Effector memory CD8-positive, alpha-beta T cell (primary cell): ENCODE measurements at regions not wholly inside any gene's neighbourhood (a gene's known extent, or its start where the extent isn't known, plus 50 kb on each side); places are given as distances from the start of the nearest gene placed in this dataset.
A peak's percentile ranks its signal among the peaks of the same experiment; 100 is the strongest.
"Not testable (repeated sequence)": the region's sequence is repeated elsewhere in the genome, so short reads cannot be mapped to it uniquely, and the experiment has no call there.

Experiments used
- ATAC-seq: fragments of 150-1000 bp; cut with Tn5 transposase; replicated peaks from 2 replicates; pipeline ENCODE4 v1.10.0; 2021; ENCODE audit warnings: mild to moderate bottlenecking, moderate library complexity
- DNase-seq, 3 experiments: peaks; one replicate each; pipeline ENCODE4 v3.0.0; 2021
- H3K27ac Mint-ChIP-seq, 2 donors: one replicate each; pipeline ENCODE4 v1.8.0; 2022; ENCODE audit warnings: mild to moderate bottlenecking in 2 of 2, mixed read lengths in 2 of 2, moderate library complexity in 2 of 2
- H3K27me3 Mint-ChIP-seq, 2 donors: one replicate each; pipeline ENCODE4 v1.8.0; 2022; ENCODE audit warnings: mixed read lengths in 2 of 2
- H3K36me3 Mint-ChIP-seq: one replicate; pipeline ENCODE4 v1.8.0; 2022; ENCODE audit warnings: mild to moderate bottlenecking, moderate library complexity, mixed read lengths; ENCODE audit not compliant: insufficient read depth
- H3K4me1 Mint-ChIP-seq, 2 donors: one replicate each; pipeline ENCODE4 v1.8.0; 2022; ENCODE audit warnings: low read depth in 2 of 2, mixed read lengths in 2 of 2
- H3K4me3 Mint-ChIP-seq, 2 donors: one replicate each; pipeline ENCODE4 v1.8.0; 2022; ENCODE audit warnings: mild to moderate bottlenecking in 2 of 2, mixed read lengths in 2 of 2, moderate library complexity in 2 of 2
- H3K9me3 Mint-ChIP-seq, 2 donors: one replicate each; pipeline ENCODE4 v1.8.0; 2022; ENCODE audit warnings: mixed read lengths in 2 of 2

- H3K4me1 Mint-ChIP-seq = peaks cover 6 to 7% of the 10 kb centered on the region in 2 donors
- no peak overlapping the region for H3K4me3 Mint-ChIP-seq
- no peak overlapping the region for H3K27ac Mint-ChIP-seq
- peaks cover 3% of the 10 kb centered on the region for H3K36me3 Mint-ChIP-seq
- DNase-seq (no peak), ATAC-seq (no peak)
- no peaks in the 10 kb centered on the region for H3K9me3 Mint-ChIP-seq
- H3K27me3 Mint-ChIP-seq = no peaks in the 10 kb centered on the region
Measured at GRCh38 chr15:69700380-69700779, 247.8 kb downstream of the RPLP1 start.

- no peak overlapping the region for H3K27ac Mint-ChIP-seq
- H3K4me3 Mint-ChIP-seq = no peak overlapping the region
- H3K4me1 Mint-ChIP-seq = peaks cover 5 to 7% of the 10 kb centered on the region in 2 donors
- H3K9me3 Mint-ChIP-seq = no peaks in the 10 kb centered on the region
- H3K36me3 Mint-ChIP-seq = no peaks in the 10 kb centered on the region
- ATAC-seq (no peak), DNase-seq (no peak)
- no peaks in the 10 kb centered on the region for H3K27me3 Mint-ChIP-seq
Measured at GRCh38 chr15:69701198-69701597, 248.6 kb downstream of the RPLP1 start.

- H3K4me3 Mint-ChIP-seq = no peak overlapping the region
- DNase-seq (no peak), ATAC-seq (no peak)
- H3K36me3 Mint-ChIP-seq = no peaks in the 10 kb centered on the region
- no peak overlapping the region for H3K27ac Mint-ChIP-seq
- H3K27me3 Mint-ChIP-seq = no peaks in the 10 kb centered on the region
- peaks cover 0 to 2% of the 10 kb centered on the region in 2 donors for H3K9me3 Mint-ChIP-seq
- H3K4me1 Mint-ChIP-seq = peaks cover 18 to 19% of the 10 kb centered on the region in 2 donors
Measured at GRCh38 chr15:69703532-69704187, 251.0 kb downstream of the RPLP1 start.

GRCh38 chr15:69704229-69704628 lies 251.6 kb downstream of the RPLP1 start:
- DNase-seq (no peak), ATAC-seq (no peak)
- Mint-ChIP-seq H3K36me3 (no peaks in the 10 kb centered on the region), H3K4me3 (no peak overlapping the region), H3K9me3 (peaks cover 0 to 2% of the 10 kb centered on the region in 2 donors), H3K27me3 (no peaks in the 10 kb centered on the region), H3K27ac (no peak overlapping the region), H3K4me1 (peaks cover 18 to 19% of the 10 kb centered on the region in 2 donors)

- Mint-ChIP-seq H3K36me3 (no peaks in the 10 kb centered on the region), H3K4me1 (peaks cover 18 to 19% of the 10 kb centered on the region in 2 donors), H3K9me3 (peaks cover 0 to 2% of the 10 kb centered on the region in 2 donors), H3K4me3 (no peak overlapping the region), H3K27me3 (no peaks in the 10 kb centered on the region), H3K27ac (no peak overlapping the region)
- no peak for ATAC-seq
- DNase-seq = no peak
Measured at GRCh38 chr15:69704700-69705099, 252.1 kb downstream of the RPLP1 start.

DNA sequence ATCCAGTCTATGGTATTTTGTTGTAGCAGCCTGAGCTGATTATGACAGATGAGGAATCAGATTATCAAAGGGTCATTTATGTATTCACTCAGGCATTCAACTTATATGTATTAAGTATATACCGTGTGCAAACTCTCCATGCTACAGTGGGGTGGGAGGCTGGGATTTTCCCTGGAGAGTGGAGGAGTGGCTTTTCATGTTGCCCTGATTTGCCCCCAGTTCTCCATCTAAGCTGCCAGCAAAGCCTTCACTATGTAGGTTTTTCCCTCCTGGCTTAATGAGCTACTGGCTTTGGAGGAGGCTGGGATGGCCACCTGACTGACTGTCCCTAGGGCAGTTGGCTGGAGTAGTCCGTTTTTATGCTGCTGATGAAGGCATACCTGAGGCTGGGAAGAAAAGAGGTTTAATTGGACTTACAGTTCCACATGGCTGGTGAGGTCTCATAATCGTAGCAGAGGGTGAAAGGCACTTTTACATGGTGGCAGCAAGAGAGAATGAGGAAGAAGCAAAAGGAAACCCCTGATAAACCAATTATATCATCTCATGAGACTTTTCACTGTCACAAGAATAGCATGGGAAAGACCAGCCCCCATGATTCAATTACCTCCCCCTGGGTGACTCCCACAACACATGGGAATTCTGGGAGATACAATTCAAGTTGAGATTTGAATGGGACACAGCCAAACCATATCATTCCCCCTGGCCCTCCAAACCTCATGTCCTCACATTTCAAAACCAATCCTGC lies 253.9 kb downstream of the RPLP1 start:
- no peak for ATAC-seq
- H3K4me3 Mint-ChIP-seq = peak overlapping the region in 1 of 2 donors; percentile 18
- DNase-seq = no peak
- no peaks in the 10 kb centered on the region for H3K27me3 Mint-ChIP-seq
- peaks cover 0 to 2% of the 10 kb centered on the region in 2 donors for H3K9me3 Mint-ChIP-seq
- peaks cover 29 to 31% of the 10 kb centered on the region in 2 donors for H3K4me1 Mint-ChIP-seq
- no peaks in the 10 kb centered on the region for H3K36me3 Mint-ChIP-seq
- peak overlapping the region; percentile 22 to 69 for H3K27ac Mint-ChIP-seq

DNA sequence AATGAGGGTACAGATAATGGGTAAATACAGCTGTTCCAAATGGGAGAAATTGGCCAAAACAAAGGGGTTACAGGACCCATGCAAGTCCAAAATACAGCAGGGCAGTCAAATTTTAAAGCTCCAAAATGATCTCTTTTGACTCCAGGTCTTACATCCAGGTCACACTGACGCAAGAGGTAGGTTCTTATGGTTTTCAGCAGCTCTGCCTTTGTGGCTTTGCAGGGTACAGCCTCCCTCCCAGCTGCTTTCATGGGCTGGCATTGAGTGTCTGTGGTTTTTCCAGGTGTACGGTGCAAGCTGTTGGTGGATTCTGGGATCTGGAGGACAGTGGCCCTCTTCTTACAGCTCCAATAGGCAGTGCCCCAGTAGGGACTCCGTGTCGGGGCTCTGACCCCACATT lies 254.6 kb downstream of the RPLP1 start:
- peak; percentile 43 for ATAC-seq
- H3K9me3 Mint-ChIP-seq, H3K36me3 Mint-ChIP-seq, DNase-seq, H3K27me3 Mint-ChIP-seq, H3K4me3 Mint-ChIP-seq: not testable (repeated sequence)
- peaks cover 29 to 33% of the 10 kb centered on the region in 2 donors for H3K4me1 Mint-ChIP-seq
- peak overlapping the region; percentile 22 to 69 for H3K27ac Mint-ChIP-seq

DNA sequence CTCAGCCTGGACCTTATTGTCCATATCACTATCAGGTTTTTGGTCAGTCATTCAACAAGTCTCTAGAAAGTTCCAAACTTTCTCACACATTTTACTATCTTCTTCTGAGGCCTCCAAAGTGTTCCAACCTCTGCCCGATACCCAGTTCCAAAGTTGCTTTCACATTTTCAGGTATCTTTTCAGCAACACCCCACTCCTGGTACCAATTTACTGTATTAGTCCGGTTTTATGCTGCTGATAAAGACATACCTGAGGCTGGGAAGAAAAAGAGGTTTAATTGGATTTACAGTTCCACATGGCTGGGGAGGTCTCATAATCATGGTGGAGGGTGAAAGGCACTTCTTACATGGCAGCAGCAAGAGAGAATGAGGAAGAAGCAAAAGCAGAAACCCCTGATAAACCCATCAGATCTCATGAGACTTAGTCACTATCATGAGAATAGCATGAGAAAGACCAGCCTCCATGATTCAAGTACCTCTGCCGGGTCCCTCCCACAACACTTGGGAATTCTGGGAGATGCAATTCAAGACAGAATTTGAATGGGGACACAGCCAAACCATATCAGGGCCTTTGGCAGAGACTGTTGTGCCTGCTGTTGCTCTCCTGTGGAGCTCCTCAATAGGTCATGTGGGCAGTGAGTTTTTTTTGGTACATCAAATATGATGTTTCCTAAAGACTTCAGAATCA lies 256.0 kb downstream of the RPLP1 start:
- H3K4me1 Mint-ChIP-seq = peaks cover 40 to 46% of the 10 kb centered on the region in 2 donors
- H3K27me3 Mint-ChIP-seq, H3K9me3 Mint-ChIP-seq, DNase-seq, ATAC-seq, H3K36me3 Mint-ChIP-seq, H3K4me3 Mint-ChIP-seq, H3K27ac Mint-ChIP-seq: not testable (repeated sequence)

DNA sequence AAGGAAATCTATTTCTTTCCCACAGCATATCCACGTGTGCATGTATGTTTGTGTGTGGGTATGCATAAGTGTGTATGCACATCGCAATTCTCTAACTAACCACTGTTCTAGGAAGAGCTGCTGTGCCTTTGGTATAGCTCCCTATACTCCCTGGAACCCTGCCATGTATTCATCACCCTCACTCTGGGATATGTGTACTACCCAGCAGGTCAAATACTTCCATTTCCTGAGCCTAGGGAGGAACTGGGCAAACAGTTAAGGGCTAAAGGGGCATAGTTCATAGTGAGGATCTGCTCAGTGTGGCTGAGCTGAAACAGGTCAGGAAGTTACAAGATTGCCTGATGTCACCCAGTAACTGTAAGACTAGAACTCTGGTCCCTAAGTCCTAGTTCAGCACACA lies 260.4 kb downstream of the RPLP1 start:
- peak overlapping the region; percentile 88 to 90 for H3K27ac Mint-ChIP-seq
- peaks cover 54 to 63% of the 10 kb centered on the region in 2 donors for H3K4me1 Mint-ChIP-seq
- H3K36me3 Mint-ChIP-seq = peaks cover 9% of the 10 kb centered on the region
- peaks cover 0 to 2% of the 10 kb centered on the region in 2 donors for H3K9me3 Mint-ChIP-seq
- DNase-seq (no peak), ATAC-seq (no peak)
- H3K27me3 Mint-ChIP-seq = no peaks in the 10 kb centered on the region
- H3K4me3 Mint-ChIP-seq = peak overlapping the region in 1 of 2 donors; percentile 69

- no peaks in the 10 kb centered on the region for H3K27me3 Mint-ChIP-seq
- ATAC-seq = peak; percentile 93
- H3K9me3 Mint-ChIP-seq = no peaks in the 10 kb centered on the region
- DNase-seq = peak; percentile 69 to 73 (median 69)
- peaks cover 9% of the 10 kb centered on the region for H3K36me3 Mint-ChIP-seq
- H3K4me3 Mint-ChIP-seq = peak overlapping the region; percentile 3 to 69
- H3K4me1 Mint-ChIP-seq = peaks cover 62 to 73% of the 10 kb centered on the region in 2 donors
- peak overlapping the region; percentile 88 to 90 for H3K27ac Mint-ChIP-seq
Measured at GRCh38 chr15:69713726-69714559, 261.3 kb downstream of the RPLP1 start.

DNA sequence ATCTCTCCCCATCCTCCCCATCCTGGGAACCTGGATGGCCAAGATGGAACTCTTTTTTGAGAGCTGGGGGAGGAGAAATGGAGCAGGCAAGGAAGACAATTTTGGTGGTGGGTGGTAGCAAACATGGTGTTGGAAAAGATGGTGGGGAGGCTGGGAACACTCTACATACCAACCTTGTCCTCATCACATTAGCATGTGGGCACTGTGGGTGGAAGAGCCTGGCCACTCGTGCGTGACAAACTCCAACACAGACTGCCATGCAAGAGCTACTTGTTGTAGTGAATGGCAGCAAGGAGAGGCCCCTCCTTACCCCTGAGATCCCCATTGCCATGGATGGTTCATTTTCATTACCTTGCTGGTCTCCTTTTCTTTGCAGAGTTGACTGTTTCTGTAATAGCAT lies 262.6 kb downstream of the RPLP1 start:
- ATAC-seq = no peak
- H3K4me1 Mint-ChIP-seq = peaks cover 72 to 85% of the 10 kb centered on the region in 2 donors
- no peaks in the 10 kb centered on the region for H3K9me3 Mint-ChIP-seq
- peak overlapping the region; percentile 53 to 69 for H3K4me3 Mint-ChIP-seq
- no peaks in the 10 kb centered on the region for H3K27me3 Mint-ChIP-seq
- peak overlapping the region; percentile 88 to 90 for H3K27ac Mint-ChIP-seq
- no peak for DNase-seq
- peaks cover 9% of the 10 kb centered on the region for H3K36me3 Mint-ChIP-seq

DNA sequence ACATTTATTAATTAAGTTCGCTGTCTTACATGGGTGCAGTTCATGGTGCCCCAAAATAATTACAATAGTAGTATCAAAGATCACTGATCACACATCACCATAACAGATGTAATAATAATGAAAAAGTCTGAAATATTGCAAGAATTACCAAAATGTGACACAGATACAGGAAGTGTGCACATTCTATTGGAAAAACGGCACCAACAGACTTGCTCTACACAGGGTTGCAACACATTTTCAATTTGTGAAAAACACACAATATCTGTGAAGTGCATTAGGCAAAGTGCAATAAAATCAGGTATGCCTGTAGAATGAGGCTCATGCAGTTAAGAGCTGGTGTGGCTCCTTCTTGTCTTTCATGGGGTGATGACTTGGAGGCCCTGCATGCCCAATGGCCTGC lies 265.8 kb downstream of the RPLP1 start:
- Mint-ChIP-seq H3K4me3 (peak overlapping the region in 1 of 2 donors; percentile 14), H3K4me1 (peaks cover 70 to 91% of the 10 kb centered on the region in 2 donors), H3K27me3 (no peaks in the 10 kb centered on the region), H3K36me3 (peaks cover 17% of the 10 kb centered on the region), H3K9me3 (no peaks in the 10 kb centered on the region), H3K27ac (peak overlapping the region; percentile 97 to 99)
- no peak for ATAC-seq
- no peak for DNase-seq

- peak; percentile 23 for ATAC-seq
- peaks cover 17% of the 10 kb centered on the region for H3K36me3 Mint-ChIP-seq
- peak; percentile 25 to 38 (median 35) for DNase-seq
- peaks cover 70 to 90% of the 10 kb centered on the region in 2 donors for H3K4me1 Mint-ChIP-seq
- H3K27ac Mint-ChIP-seq = peak overlapping the region; percentile 97 to 99
- peak overlapping the region; percentile 63 to 85 for H3K4me3 Mint-ChIP-seq
- H3K9me3 Mint-ChIP-seq = no peaks in the 10 kb centered on the region
- H3K27me3 Mint-ChIP-seq = no peaks in the 10 kb centered on the region
Measured at GRCh38 chr15:69718916-69719315, 266.3 kb downstream of the RPLP1 start.
